ENCODE measurements at regions not wholly inside any gene's neighbourhood (a gene's known extent, or its start where the extent isn't known, plus 50 kb on each side); places are given as distances from the start of the nearest gene placed in this dataset.

GRCh38 chr2:180893752-180894151 is 86.7 kb upstream of the UBE2E3 start:
- TF ChIP-seq, protein P1, sequence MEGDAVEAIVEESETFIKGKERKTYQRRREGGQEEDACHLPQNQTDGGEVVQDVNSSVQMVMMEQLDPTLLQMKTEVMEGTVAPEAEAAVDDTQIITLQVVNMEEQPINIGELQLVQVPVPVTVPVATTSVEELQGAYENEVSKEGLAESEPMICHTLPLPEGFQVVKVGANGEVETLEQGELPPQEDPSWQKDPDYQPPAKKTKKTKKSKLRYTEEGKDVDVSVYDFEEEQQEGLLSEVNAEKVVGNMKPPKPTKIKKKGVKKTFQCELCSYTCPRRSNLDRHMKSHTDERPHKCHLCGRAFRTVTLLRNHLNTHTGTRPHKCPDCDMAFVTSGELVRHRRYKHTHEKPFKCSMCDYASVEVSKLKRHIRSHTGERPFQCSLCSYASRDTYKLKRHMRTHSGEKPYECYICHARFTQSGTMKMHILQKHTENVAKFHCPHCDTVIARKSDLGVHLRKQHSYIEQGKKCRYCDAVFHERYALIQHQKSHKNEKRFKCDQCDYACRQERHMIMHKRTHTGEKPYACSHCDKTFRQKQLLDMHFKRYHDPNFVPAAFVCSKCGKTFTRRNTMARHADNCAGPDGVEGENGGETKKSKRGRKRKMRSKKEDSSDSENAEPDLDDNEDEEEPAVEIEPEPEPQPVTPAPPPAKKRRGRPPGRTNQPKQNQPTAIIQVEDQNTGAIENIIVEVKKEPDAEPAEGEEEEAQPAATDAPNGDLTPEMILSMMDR (conservative IDR thresholded peaks at IDR 0.05; ENCODE audit: low read depth, low read length) = no peak
- no peak for TF ChIP-seq EZH2 (IDR thresholded peaks at IDR 0.05; ENCODE audit: low read length, unreplicated experiment)
